DOHH2 (cell line): ENCODE measurements at regions not wholly inside any gene's neighbourhood (a gene's known extent, or its start where the extent isn't known, plus 50 kb on each side); places are given as distances from the start of the nearest gene placed in this dataset.

Experiments
- H3F3A ChIP-seq: fragments of 200-600 bp; sonication (generic), shearing (Covaris generic); 2 replicates; pipeline ENCODE4 v1.6.0; 2016; ENCODE audit warnings: antibody characterized with exemption, mild to moderate bottlenecking; ENCODE audit not compliant: control insufficient read depth, insufficient read depth
- H3K27ac ChIP-seq: fragments of 200-600 bp; sonication (generic); 2 replicates; pipeline ENCODE4 v1.5.1; 2014; ENCODE audit warnings: low read depth, mild to moderate bottlenecking, low read length, moderate library complexity
- H3K27me3 ChIP-seq: fragments of 200-600 bp; sonication (generic); 2 replicates; pipeline ENCODE4 v1.6.1; 2014; ENCODE audit warnings: mild to moderate bottlenecking, low read length, mixed read lengths; ENCODE audit not compliant: control insufficient read depth
- H3K36me3 ChIP-seq: fragments of 200-600 bp; sonication (generic); 2 replicates; pipeline ENCODE4 v1.6.1; 2014; ENCODE audit warnings: mild to moderate bottlenecking, low read length, moderate library complexity, mixed read lengths; ENCODE audit not compliant: control insufficient read depth
- H3K4me1 ChIP-seq: fragments of 200-600 bp; sonication (generic); 2 replicates; pipeline ENCODE4 v1.6.1; 2014; ENCODE audit warnings: mild to moderate bottlenecking, low read length, mixed read lengths; ENCODE audit not compliant: control insufficient read depth
- H3K4me2 ChIP-seq: fragments of 200-600 bp; sonication (generic); 2 replicates; pipeline ENCODE4 v1.6.0; 2014; ENCODE audit warnings: mild to moderate bottlenecking, low read length, moderate library complexity
- H3K4me3 ChIP-seq: fragments of 200-600 bp; sonication (generic); 2 replicates; pipeline ENCODE4 v1.5.1; 2014; ENCODE audit warnings: mild to moderate bottlenecking, low read length, mixed read lengths
- H3K79me2 ChIP-seq: fragments of 200-600 bp; sonication (generic); 2 replicates; pipeline ENCODE4 v1.6.1; 2014; ENCODE audit warnings: mild to moderate bottlenecking, low read length, mixed read lengths; ENCODE audit not compliant: control insufficient read depth
- H3K9me2 ChIP-seq: fragments of 200-600 bp; sonication (generic); replicated peaks from 2 replicates; pipeline ENCODE4 v1.6.1; 2014; ENCODE audit warnings: mild to moderate bottlenecking, low read length, mixed read lengths; ENCODE audit not compliant: control insufficient read depth
- H3K9me3 ChIP-seq: fragments of 200-600 bp; sonication (generic); 2 replicates; pipeline ENCODE4 v1.6.1; 2014; ENCODE audit warnings: antibody characterized with exemption, low read length, mixed read lengths; ENCODE audit not compliant: control insufficient read depth, insufficient read depth
- H4K20me1 ChIP-seq: fragments of 200-600 bp; sonication (generic); 2 replicates; pipeline ENCODE4 v1.6.0; 2014; ENCODE audit warnings: low read depth, mild to moderate bottlenecking, antibody characterized with exemption, low read length, moderate library complexity; ENCODE audit not compliant: control insufficient read depth, insufficient read depth
- CTCF ChIP-seq: fragments of 200-600 bp; sonication (generic); IDR thresholded peaks from one replicate; pipeline ENCODE4 v1.5.1; 2014; ENCODE audit warnings: antibody characterized with exemption, mild to moderate bottlenecking, low read depth, low read length; ENCODE audit not compliant: poor library complexity, severe bottlenecking
- EZH2phosphoT487 ChIP-seq: fragments of 200-600 bp; sonication (generic); IDR thresholded peaks from 2 replicates; pipeline ENCODE4 v1.6.1; 2017; ENCODE audit warnings: borderline replicate concordance, mild to moderate bottlenecking, antibody characterized with exemption, low read length, moderate library complexity, mixed read lengths

- H3F3A ChIP-seq, result no peaks in the 10 kb centered on the region
- no peaks in the 10 kb centered on the region for H3K36me3 ChIP-seq
- no peaks in the 10 kb centered on the region for H4K20me1 ChIP-seq
- H3K4me3 ChIP-seq, result no peak overlapping the region
- no peaks in the 10 kb centered on the region for H3K9me2 ChIP-seq
- H3K4me2 ChIP-seq, result no peak overlapping the region
- H3K27ac ChIP-seq, result no peak overlapping the region
- H3K4me1 ChIP-seq, result no peaks in the 10 kb centered on the region
- H3K9me3 ChIP-seq, result no peaks in the 10 kb centered on the region
- H3K79me2 ChIP-seq, result no peaks in the 10 kb centered on the region
- no peaks in the 10 kb centered on the region for H3K27me3 ChIP-seq
- TF ChIP-seq CTCF (no peak), EZH2phosphoT487 (no peak)
Observed at GRCh38 chr9:10917001-10917400, 304.2 kb upstream of the PTPRD start.

- TF ChIP-seq EZH2phosphoT487, result no peak
Observed at GRCh38 chr9:10921671-10922070, 308.9 kb upstream of the PTPRD start.

DNA sequence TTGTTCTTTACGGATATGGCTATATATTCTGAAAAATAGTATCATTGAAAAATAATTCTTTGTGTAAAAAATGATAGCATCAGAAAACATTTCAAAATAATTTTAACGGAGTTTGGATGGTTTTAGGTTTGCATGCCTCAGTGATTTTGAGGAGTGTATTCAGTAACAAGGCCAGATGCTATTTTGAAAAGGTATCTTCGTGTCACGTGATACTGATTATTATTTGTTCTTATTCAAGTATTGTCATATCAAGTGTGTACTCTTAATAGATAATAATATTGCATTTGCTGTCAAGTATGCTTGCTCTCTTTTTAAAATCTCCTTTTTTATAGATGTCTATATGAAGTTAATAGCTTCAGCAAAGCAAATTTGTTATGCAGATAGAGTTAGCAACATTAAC is 313.1 kb upstream of the PTPRD start:
- no peaks in the 10 kb centered on the region for H3K4me1 ChIP-seq
- no peaks in the 10 kb centered on the region for H3F3A ChIP-seq
- no peaks in the 10 kb centered on the region for H3K9me2 ChIP-seq
- H3K4me2 ChIP-seq, result no peak overlapping the region
- TF ChIP-seq CTCF (no peak), EZH2phosphoT487 (no peak)
- no peaks in the 10 kb centered on the region for H3K9me3 ChIP-seq
- H3K36me3 ChIP-seq, result no peaks in the 10 kb centered on the region
- no peaks in the 10 kb centered on the region for H4K20me1 ChIP-seq
- no peaks in the 10 kb centered on the region for H3K27me3 ChIP-seq
- no peaks in the 10 kb centered on the region for H3K79me2 ChIP-seq
- no peak overlapping the region for H3K27ac ChIP-seq
- no peak overlapping the region for H3K4me3 ChIP-seq

More at GRCh38 chr9:10921671-10922070, 308.9 kb upstream of the PTPRD start:
- Histone ChIP-seq H3K4me3 (no peak overlapping the region), H3K27me3 (no peaks in the 10 kb centered on the region), H3K4me2 (no peak overlapping the region), H3K9me3 (no peaks in the 10 kb centered on the region), H3F3A (no peaks in the 10 kb centered on the region), H3K27ac (no peak overlapping the region), H4K20me1 (no peaks in the 10 kb centered on the region), H3K4me1 (no peaks in the 10 kb centered on the region), H3K9me2 (no peaks in the 10 kb centered on the region), H3K36me3 (no peaks in the 10 kb centered on the region), H3K79me2 (no peaks in the 10 kb centered on the region)

DNA sequence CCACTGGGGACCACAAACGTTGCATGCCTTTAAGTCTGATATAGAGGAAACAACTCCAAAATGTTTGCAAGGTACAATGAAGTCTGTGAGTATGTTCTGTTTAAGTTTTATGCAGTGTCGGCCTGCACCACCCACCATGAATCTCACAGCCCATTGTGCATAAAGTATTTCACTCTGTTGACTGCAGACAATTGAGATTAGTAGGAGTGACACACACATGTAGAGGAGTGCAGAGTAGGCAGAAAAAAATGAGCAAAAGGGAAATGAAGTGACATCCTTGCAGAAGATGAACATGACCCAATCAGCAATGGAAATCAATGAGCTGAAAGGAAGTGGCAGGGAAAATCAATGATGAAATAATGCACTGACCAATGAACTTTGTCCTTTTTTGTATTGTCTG is 315.6 kb upstream of the PTPRD start:
- Histone ChIP-seq H3K4me3 (no peak overlapping the region), H3K9me2 (no peaks in the 10 kb centered on the region), H3K9me3 (no peaks in the 10 kb centered on the region), H4K20me1 (no peaks in the 10 kb centered on the region), H3K27ac (no peak overlapping the region), H3K79me2 (no peaks in the 10 kb centered on the region), H3F3A (no peaks in the 10 kb centered on the region), H3K4me1 (no peaks in the 10 kb centered on the region), H3K4me2 (no peak overlapping the region), H3K36me3 (no peaks in the 10 kb centered on the region), H3K27me3 (no peaks in the 10 kb centered on the region)
- no peak for TF ChIP-seq EZH2phosphoT487
- no peak for TF ChIP-seq CTCF
